GM06990 (cell line): ENCODE measurements at regions not wholly inside any gene's neighbourhood (a gene's known extent, or its start where the extent isn't known, plus 50 kb on each side); places are given as distances from the start of the nearest gene placed in this dataset.
A peak's percentile ranks its signal among the peaks of the same experiment; 100 is the strongest.

Source experiments
- DNase-seq: peaks from one replicate; pipeline ENCODE4 v3.0.0-alpha.2; 2011; ENCODE audit not compliant: insufficient read length; ENCODE audit errors: extremely low read depth
- H3K27me3 ChIP-seq: replicated peaks from 2 replicates; pipeline ENCODE4 v1.6.0; 2011; ENCODE audit warnings: low read length; ENCODE audit not compliant: control insufficient read depth, insufficient read depth
- H3K36me3 ChIP-seq: 2 replicates; pipeline ENCODE4 v1.5.1; 2011; ENCODE audit warnings: low read length; ENCODE audit not compliant: control insufficient read depth, insufficient read depth
- H3K4me3 ChIP-seq: replicated peaks from 2 replicates; pipeline ENCODE4 v1.5.1; 2011; ENCODE audit warnings: low read depth, mild to moderate bottlenecking, control low read depth, low read length
- TF ChIP-seq, protein P1 (sequence below): IDR thresholded peaks from 2 replicates; pipeline ENCODE4 v1.5.1; 2011; ENCODE audit warnings: low read length, control low read depth, mild to moderate bottlenecking, inconsistent platforms; ENCODE audit not compliant: insufficient read depth, poor library complexity, severe bottlenecking

DNA sequence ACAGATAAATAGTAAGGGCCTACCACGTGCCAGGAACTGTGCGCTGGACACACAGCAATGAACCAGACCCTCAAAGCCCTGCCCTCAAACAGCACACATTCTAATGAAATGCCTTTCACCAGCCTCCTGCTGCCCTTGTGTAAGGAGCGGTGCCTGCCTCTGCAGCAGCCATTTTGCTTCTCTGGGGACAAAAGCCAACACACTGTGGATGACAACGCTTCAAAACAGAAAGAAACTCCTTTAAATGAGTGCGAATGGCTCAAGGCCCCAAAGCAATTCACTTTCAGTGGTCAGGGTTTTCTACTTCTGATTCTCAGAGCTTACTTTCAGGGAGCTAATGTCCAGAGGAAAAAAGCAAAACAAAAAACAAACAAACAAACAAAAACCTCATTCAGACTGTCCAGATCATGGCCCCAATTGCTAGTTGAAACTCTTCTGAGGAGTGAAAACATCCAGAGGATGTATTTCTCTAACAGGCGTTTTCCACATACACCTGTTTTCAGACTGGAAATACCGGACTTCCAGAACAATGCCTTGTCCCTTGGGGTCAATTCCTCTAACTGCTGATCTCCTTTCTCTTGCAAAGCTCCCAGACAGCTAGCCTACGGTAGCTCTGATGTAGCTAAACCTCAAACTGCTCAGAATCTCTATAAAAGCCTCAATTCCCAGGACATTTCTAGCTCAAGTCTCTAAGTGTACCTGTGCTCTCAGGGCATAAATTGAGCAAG lies 323.3 kb upstream of the ZNF521 start:
- no peak for DNase-seq

DNA sequence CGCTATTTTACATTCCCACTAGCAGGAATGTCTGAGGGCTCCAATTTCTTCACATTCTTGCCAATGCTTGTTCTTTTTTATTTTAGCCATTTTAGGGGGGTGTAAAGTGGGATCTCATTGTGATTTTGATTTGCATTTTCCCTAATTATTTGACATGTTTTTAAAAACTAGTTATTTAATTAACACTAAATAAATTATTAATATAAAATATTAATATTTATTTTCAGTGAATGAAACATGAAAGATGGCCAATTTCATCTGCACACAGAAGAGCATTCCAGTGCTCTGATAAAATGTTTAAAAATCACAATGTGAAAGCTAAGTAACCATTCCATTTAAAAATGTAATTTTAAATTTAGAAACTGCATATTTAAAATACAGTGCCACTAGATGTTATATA lies 322.2 kb upstream of the ZNF521 start:
- TF ChIP-seq, protein P1, sequence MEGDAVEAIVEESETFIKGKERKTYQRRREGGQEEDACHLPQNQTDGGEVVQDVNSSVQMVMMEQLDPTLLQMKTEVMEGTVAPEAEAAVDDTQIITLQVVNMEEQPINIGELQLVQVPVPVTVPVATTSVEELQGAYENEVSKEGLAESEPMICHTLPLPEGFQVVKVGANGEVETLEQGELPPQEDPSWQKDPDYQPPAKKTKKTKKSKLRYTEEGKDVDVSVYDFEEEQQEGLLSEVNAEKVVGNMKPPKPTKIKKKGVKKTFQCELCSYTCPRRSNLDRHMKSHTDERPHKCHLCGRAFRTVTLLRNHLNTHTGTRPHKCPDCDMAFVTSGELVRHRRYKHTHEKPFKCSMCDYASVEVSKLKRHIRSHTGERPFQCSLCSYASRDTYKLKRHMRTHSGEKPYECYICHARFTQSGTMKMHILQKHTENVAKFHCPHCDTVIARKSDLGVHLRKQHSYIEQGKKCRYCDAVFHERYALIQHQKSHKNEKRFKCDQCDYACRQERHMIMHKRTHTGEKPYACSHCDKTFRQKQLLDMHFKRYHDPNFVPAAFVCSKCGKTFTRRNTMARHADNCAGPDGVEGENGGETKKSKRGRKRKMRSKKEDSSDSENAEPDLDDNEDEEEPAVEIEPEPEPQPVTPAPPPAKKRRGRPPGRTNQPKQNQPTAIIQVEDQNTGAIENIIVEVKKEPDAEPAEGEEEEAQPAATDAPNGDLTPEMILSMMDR = no peak
- DNase-seq = no peak
- H3K36me3 ChIP-seq = no peaks in the 10 kb centered on the region
- H3K4me3 ChIP-seq = no peak overlapping the region
- H3K27me3 ChIP-seq = no peaks in the 10 kb centered on the region

More for the DNA sequence above, 323.3 kb upstream of the ZNF521 start:
- Histone ChIP-seq H3K36me3 (no peaks in the 10 kb centered on the region), H3K27me3 (no peaks in the 10 kb centered on the region), H3K4me3 (no peak overlapping the region)
- TF ChIP-seq, protein P1 = no peak

DNA sequence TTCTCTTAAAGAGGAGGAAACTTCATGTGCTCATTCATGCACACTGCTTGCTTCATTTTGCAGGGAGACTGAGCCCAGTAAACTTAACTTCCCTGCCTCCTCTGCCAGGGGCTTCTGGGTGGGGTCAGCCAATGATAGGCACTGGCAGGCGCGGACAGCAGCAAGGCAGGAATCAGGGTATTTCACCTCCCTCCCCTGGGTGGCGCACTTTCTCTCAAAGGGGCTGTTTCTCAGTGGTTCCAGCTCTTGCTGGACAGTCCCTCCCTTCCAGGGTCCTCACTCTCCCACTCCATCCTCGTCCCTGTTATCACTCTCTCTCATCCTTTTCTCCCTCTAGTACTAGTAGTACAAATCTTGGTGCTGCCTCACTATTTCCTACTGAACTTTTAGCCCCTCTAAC lies 320.5 kb upstream of the ZNF521 start:
- Histone ChIP-seq H3K4me3 (no peak overlapping the region), H3K36me3 (no peaks in the 10 kb centered on the region), H3K27me3 (no peaks in the 10 kb centered on the region; the same call in 1 of the 2 replicates)
- DNase-seq = no peak
- TF ChIP-seq, protein P1 = peak; percentile 19

DNA sequence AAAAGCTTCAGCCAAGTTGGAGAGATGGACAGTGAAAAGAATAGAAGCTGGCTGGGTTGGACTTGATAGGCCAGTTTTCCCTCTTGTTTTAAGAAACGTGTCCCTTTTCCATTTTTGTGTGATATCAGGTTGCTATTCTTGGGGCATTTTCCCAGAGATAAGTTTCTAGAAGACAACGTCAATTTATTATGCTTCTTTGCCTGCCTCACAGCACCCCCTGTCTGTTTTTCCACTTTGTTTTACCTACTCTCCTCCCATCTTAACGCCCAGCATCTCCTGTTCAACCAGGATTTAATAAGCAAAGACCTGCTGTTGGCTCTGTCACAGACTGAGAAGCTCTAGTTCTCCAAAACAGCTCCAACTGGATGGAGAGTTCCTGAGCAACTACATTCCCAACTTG lies 317.8 kb upstream of the ZNF521 start:
- Histone ChIP-seq H3K27me3 (no peaks in the 10 kb centered on the region; the same call in 1 of the 2 replicates), H3K36me3 (no peaks in the 10 kb centered on the region), H3K4me3 (no peak overlapping the region)
- TF ChIP-seq, protein P1 = no peak
- no peak for DNase-seq

DNA sequence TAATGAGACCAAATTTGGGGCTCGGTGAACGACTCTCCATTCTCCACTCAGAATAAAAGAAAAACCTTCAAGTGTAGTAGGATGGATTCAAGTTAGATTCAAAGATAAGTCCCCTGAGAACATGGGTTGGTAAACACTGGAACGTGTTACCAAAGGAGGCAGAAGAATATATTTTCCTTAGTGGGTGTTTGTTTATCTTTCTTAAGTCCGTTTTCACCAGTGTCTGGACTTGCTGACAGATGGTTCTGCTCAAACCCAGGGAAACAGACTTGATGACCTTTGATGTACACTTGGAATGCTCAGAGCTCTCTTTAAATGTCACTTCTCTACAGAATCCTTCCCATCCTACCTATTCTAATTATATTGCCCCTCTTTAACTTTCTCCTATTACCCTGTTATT lies 310.3 kb upstream of the ZNF521 start:
- no peaks in the 10 kb centered on the region for H3K36me3 ChIP-seq
- no peak for DNase-seq
- H3K4me3 ChIP-seq = no peak overlapping the region
- TF ChIP-seq, protein P1 = no peak
- H3K27me3 ChIP-seq = no peaks in the 10 kb centered on the region
